Muscle of back (tissue), 3 donors: ENCODE measurements at regions not wholly inside any gene's neighbourhood (a gene's known extent, or its start where the extent isn't known, plus 50 kb on each side); places are given as distances from the start of the nearest gene placed in this dataset.

Experiments
- DNase-seq, 3 donors: peaks; one replicate each; pipeline versions ENCODE4 v3.0.0 to v3.0.0-alpha.2; 2013

- peak in 2 of 3 donors; percentile 8 to 30 for DNase-seq
Observed at GRCh38 chr1:80994038-80994437, 806.7 kb upstream of the ADGRL2 start.

GRCh38 chr1:80993154-80993980, 807.4 kb upstream of the ADGRL2 start:
- DNase-seq: peak; percentile 42 to 64 (median 53)

GRCh38 chr1:80989455-80989854, 811.3 kb upstream of the ADGRL2 start:
- peak in 2 of 3 donors; percentile 13 to 20 for DNase-seq

GRCh38 chr1:80988926-80989325, 811.8 kb upstream of the ADGRL2 start:
- DNase-seq: no peak

- no peak for DNase-seq
Observed at GRCh38 chr1:80987824-80988223, 812.9 kb upstream of the ADGRL2 start.

- no peak for DNase-seq
Observed at GRCh38 chr1:80987106-80987505, 813.6 kb upstream of the ADGRL2 start.

GRCh38 chr1:80982831-80983230, 817.9 kb upstream of the ADGRL2 start:
- no peak for DNase-seq

- DNase-seq: no peak
Observed at GRCh38 chr1:80973101-80973500, 827.6 kb upstream of the ADGRL2 start.

GRCh38 chr1:80966266-80966665, 834.5 kb upstream of the ADGRL2 start:
- no peak for DNase-seq

- DNase-seq: no peak
Observed at GRCh38 chr1:80962564-80962963, 838.2 kb upstream of the ADGRL2 start.

- DNase-seq: no peak
Observed at GRCh38 chr1:80961464-80962190, 839.1 kb upstream of the ADGRL2 start.

GRCh38 chr1:80933346-80933745, 867.4 kb upstream of the ADGRL2 start:
- DNase-seq: no peak

- DNase-seq: no peak
Observed at GRCh38 chr1:80931178-80931577, 869.6 kb upstream of the ADGRL2 start.

GRCh38 chr1:80929868-80930508, 870.7 kb upstream of the ADGRL2 start:
- DNase-seq: no peak

- no peak for DNase-seq
Observed at GRCh38 chr1:80926531-80926930, 874.2 kb upstream of the ADGRL2 start.

GRCh38 chr1:80925130-80925805, 875.5 kb upstream of the ADGRL2 start:
- no peak for DNase-seq

GRCh38 chr1:80924290-80924689, 876.4 kb upstream of the ADGRL2 start:
- no peak for DNase-seq

- DNase-seq: no peak
Observed at GRCh38 chr1:80922906-80923305, 877.8 kb upstream of the ADGRL2 start.

- DNase-seq: no peak
Observed at GRCh38 chr1:80919426-80919825, 881.3 kb upstream of the ADGRL2 start.

GRCh38 chr1:80918380-80918779, 882.4 kb upstream of the ADGRL2 start:
- no peak for DNase-seq

GRCh38 chr1:80917826-80918225, 882.9 kb upstream of the ADGRL2 start:
- DNase-seq: no peak

- no peak for DNase-seq
Observed at GRCh38 chr1:80917225-80917624, 883.5 kb upstream of the ADGRL2 start.
